ENCODE measurements at regions not wholly inside any gene's neighbourhood (a gene's known extent, or its start where the extent isn't known, plus 50 kb on each side); places are given as distances from the start of the nearest gene placed in this dataset.

DNA sequence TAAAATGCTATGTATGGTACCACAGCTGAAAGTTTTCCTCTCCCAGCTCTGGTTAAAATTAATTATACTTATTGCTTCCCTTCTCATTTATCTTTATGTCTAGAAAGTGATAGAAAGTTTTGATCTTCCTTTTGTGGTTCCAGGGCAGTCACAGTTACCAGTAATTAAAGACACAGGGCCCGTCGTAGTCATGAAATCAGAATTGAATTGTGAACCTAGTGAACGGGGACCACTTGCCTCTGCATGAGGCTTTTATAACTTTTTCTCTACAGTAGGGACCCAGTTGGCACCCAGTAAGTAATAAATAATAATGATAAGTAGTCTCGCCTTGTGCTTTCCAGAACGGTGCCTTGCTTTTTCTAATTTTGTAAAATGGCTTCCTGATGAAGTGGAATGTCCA lies 231.7 kb upstream of the SATB1 start:
- no peak for DNase-seq (ENCODE audit: low spot score)
- TF ChIP-seq CTCF (IDR thresholded peaks at IDR 0.05; ENCODE audit: extremely low read depth, missing control alignments), result no peak

GRCh38 chr3:18656410-18656809 lies 231.3 kb upstream of the SATB1 start:
- TF ChIP-seq CTCF (IDR thresholded peaks at IDR 0.05; ENCODE audit: extremely low read depth, missing control alignments), result no peak
- no peak for DNase-seq (ENCODE audit: low spot score)

DNA sequence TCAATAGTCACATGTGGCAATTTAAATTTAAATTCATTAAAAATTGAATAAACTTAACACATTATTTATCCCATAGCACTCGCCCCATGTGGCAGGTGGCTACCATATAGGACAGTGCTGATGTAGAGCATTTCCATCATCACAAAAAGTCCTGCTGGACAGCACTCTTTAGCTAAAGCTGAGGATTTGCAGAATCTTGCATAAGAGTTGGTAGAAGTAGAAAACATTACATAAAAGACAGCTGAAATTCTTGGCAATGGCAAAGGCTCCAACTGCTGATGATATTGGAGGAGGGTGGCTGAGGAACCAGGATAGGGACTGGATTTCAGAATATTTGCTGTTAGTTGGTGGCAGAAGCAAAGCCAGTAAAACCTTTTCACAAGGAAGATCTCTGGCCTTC lies 230.7 kb upstream of the SATB1 start:
- DNase-seq (ENCODE audit: low spot score), result no peak
- no peak for TF ChIP-seq CTCF (IDR thresholded peaks at IDR 0.05; ENCODE audit: extremely low read depth, missing control alignments)

DNA sequence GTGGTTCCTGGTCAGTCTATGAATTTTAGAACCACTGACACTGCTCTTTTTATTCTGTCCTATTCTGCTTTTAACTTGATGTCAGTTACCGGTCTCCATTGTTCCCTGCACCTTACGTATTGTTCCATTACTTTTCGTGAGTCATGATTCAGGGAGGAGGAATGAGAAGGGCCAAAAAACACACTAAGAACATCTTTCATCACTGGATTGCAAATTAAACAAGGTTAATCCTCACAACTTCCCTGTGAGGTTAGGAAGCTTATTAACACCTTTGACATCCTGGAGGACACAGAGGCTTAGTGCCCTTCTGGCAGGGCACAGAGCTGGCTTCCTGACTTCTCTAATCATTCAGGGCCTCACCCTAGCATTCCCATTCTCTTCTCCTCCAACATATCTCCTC lies 227.6 kb upstream of the SATB1 start:
- TF ChIP-seq CTCF (IDR thresholded peaks at IDR 0.05; ENCODE audit: extremely low read depth, missing control alignments), result no peak
- DNase-seq (ENCODE audit: low spot score), result no peak

DNA sequence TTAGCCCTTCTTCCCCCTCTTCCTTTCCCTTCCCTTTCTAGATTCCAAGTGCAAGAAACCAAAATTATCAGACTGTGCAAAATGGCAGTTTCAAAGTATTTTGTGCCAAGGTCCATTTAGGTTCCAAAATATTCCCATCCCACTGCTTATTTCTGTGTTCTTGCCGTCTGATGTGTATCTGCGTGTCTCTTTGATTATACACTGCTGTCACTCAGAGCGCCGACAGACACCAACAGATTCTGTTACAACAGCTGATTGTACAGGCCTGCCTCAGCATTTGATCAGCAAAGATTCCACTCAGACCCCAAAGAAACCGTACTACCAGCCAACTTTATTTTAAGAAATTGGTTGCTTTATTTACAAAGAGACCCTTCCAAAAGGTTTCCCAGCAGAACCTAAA lies 225.6 kb upstream of the SATB1 start:
- TF ChIP-seq CTCF (IDR thresholded peaks at IDR 0.05; ENCODE audit: extremely low read depth, missing control alignments), result no peak
- no peak for DNase-seq (ENCODE audit: low spot score)

DNA sequence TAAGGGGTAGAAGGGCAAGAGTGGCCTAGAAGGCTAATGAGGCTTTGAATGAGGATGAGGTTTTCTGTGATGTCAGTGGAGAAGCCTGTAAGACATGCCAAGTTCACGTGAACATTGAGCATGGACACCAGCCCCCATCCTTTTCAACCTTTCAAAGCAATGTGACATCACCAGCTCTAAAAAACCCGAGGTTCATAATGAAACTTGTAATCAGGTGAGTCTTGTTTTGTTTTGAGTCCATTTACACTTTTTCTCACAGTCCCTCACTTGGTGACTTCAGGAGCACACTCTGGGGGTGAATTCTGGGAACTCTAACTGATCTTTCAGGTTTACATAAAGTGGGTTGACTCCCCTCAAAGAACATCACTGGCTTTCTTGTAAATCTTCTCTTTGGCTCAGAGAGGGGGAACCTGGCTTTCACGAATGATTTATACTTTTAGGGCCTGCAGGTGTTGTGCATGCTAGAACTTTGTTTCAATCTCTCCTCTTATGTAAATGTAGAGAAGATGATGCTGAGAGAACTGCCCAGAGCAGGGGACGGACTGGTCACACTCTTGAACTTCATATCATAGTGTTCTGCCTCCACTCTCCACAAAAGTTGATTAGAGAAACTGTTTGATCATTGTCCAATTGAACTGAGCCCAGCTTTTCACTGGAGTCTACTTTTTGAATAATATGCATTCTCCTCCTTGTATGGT lies 224.7 kb upstream of the SATB1 start:
- TF ChIP-seq CTCF (IDR thresholded peaks at IDR 0.05; ENCODE audit: extremely low read depth, missing control alignments), result no peak
- DNase-seq (ENCODE audit: low spot score), result peak; percentile 21

GRCh38 chr3:18648868-18649462 lies 223.8 kb upstream of the SATB1 start:
- no peak for DNase-seq (ENCODE audit: low spot score)
- TF ChIP-seq CTCF (IDR thresholded peaks at IDR 0.05; ENCODE audit: extremely low read depth, missing control alignments), result no peak
